GM12874 (cell line): ENCODE measurements at regions not wholly inside any gene's neighbourhood (a gene's known extent, or its start where the extent isn't known, plus 50 kb on each side); places are given as distances from the start of the nearest gene placed in this dataset.

Source experiments
- TF ChIP-seq, protein P1 (sequence below): IDR thresholded peaks from 2 replicates; pipeline ENCODE4 v1.5.1; 2011; ENCODE audit warnings: low read depth, mild to moderate bottlenecking, control low read depth, low read length, moderate library complexity; ENCODE audit not compliant: insufficient read depth

DNA sequence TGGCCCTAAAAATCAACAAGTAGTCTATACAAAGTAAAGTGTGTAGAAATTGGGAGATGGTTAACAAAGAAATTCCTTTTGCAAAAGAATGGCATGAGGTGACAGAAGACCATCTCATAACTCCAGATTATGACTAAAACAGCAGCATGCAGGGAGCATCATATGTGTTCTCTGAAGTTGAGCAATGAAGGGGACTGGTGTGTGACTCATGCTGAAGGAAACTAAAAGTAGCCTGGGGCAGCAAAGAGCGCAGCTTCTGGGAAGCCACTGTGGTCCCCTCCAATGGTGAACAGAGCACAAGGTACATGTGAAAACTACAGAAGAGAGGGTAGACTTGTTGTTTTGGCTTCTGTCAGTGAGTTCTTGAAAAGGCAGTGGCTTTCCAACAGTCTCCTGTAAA is 133.4 kb downstream of the MACC1 start:
- TF ChIP-seq, protein P1, sequence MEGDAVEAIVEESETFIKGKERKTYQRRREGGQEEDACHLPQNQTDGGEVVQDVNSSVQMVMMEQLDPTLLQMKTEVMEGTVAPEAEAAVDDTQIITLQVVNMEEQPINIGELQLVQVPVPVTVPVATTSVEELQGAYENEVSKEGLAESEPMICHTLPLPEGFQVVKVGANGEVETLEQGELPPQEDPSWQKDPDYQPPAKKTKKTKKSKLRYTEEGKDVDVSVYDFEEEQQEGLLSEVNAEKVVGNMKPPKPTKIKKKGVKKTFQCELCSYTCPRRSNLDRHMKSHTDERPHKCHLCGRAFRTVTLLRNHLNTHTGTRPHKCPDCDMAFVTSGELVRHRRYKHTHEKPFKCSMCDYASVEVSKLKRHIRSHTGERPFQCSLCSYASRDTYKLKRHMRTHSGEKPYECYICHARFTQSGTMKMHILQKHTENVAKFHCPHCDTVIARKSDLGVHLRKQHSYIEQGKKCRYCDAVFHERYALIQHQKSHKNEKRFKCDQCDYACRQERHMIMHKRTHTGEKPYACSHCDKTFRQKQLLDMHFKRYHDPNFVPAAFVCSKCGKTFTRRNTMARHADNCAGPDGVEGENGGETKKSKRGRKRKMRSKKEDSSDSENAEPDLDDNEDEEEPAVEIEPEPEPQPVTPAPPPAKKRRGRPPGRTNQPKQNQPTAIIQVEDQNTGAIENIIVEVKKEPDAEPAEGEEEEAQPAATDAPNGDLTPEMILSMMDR: no peak

DNA sequence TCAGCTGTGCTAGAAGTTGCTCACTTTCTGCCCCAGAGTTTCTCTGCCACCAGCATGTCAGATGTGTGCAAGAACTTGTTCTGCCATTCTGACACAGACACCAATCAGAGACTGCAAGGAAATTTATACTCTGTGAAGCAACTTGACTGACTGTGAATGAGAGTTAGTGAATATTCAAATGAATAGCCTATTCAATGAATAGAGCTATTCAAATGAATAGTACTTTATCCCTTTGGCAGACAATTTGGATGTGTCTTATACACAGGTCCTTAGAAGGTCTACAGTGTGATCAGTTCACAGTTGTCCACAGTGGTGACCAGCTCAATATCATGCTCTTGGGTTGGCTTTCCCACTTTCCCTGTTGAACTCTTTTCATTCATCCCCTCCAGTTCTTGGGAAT is 138.1 kb downstream of the MACC1 start:
- TF ChIP-seq, protein P1: no peak

DNA sequence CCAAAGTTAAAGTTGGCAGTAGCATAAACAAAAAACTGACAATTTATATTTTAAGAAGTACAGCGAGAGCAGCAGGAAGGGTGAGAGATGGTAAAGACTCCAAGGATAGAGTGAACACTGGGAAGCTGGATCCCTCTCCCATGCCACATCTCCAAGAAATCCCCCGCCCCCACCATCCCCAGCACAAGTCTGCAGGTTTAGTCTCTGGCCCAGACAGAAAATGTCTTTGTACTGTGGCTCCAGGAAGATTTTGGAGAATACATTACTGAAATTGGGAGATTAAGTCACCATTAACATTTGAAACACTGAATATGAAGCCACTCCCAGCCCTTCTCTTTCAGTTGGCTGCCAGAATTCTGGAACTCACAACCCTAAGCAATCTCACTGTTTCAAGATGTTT is 140.3 kb downstream of the MACC1 start:
- TF ChIP-seq, protein P1: no peak

DNA sequence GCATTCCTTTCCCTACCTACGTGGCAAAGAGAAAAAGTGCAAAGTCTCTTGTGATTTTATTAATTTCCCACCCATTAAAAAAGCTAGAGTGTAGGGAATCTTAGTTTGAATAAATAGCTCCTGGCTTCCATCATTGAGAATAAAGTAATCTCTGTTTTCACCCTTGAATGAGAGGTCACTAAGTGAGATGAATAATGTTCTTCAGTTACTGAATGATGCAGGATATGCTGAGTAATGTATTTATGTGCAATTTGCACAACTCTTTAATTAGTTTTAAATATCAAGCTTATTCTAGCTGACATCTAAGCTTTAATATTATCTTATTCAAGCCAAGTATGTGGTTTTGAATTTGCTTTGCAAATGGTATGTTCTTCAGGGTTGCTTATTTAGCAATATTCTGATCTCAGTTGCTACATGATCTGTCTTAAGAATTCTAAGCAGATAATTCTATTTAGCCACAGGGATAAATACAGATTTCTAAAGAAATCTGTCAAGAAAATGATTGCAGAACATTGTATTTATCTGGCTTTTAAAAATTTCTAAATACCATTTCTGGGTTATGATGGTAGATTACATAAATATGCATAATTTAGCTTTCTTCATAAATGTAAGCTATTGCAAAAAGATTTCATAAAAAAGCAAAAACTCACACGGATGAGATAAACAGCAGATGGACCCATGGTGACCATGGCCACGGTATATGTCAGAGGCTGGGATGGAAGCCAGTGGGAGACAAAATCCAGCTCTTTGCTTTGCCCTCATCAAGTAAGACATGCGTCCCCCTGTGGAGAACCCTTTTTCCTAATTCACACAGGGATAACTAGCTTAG is 141.0 kb downstream of the MACC1 start:
- TF ChIP-seq, protein P1: no peak

DNA sequence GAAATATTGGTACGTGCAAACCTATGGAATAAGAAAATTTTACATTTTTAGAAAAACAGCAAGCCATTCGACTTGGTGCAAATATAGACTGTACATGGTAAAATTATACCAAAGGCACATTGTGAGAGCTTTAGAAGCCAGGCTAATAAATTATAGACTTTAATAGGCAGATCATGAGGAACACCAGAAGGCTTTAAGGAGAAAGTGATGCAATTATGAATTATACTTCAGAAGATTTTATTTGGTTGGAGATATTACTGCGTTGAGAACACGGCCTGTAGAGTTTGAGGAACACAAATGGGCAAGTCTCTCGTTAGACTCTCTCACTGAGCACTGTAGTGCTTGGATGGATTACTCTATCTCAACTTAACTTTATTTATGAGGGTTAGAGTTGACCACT is 141.7 kb downstream of the MACC1 start:
- TF ChIP-seq, protein P1: no peak

DNA sequence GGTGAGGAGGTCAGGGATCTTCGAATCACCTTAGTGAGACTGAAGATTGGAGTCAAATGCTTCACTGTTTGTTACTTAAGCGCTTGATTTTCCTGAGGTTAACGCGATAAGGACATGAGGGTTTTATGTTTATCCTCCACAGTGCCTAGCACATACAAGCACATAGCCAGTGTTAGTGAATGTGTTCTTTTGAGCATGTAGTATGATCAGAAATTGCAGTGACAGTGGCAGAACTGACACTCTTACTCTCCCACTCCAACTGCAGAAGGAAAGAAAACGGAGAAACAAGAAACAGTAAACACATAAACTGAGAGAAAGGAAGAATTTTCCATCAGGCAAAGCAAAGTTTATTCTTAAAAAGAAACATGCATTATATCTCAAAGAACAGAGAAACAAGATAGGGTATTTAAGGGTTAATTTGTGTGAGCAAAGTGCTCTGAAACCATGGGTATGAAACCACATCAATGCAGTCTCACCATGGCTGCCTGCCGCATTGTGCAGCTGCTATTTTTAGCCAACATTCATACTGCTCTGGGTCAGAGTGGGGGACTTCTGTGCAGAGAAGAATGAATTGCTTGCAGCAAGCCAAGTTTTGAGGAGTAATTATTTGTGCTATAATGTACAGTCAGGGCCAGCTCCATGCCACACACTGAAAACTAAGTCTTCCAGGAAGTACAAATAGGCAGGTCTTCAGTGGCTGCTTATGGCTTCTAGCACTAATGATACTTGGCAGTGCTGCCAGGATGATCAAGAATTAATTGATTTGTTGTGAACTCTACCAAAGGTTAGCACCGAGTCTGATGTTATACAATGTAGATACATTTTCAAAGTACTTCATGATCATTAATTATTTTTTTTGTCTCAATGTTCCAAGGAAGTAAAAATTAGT is 152.0 kb downstream of the MACC1 start:
- TF ChIP-seq, protein P1: no peak

DNA sequence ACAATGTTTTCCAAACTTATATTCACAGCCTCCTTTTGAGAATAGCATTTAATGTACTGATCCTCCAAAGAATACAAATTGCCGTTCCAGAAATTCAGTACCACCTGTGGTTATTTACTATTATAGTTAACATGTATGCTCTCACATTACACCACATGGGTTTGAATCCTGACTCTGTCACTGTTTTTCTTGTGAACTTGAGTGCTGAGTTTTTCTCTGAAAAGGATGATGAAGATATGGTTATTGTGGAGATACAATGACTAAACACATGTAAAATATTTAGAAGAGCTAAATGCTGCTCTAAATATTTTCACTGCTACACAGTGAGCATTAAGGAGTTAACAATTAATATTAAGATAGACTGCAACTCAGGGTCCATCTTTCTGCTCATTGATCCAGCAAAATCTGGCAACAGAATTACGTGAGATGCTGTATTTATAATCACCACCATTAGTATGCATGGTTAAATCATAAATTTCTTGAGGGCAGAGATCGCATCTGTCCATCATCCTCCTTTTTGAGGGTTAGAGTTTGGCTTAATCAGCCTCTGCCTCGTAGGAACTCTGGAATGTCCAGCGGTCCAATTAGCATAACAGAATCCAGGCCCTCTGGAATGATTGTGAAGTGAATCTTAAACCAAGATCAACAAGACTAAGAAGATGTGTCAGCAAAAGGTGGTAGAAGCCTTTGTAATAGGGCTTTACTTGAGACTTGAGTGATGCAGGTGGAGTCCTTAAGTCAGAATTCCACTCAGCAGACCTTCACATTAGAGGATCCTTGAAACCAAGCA is 152.8 kb downstream of the MACC1 start:
- TF ChIP-seq, protein P1: no peak
